ENCODE measurements at regions not wholly inside any gene's neighbourhood (a gene's known extent, or its start where the extent isn't known, plus 50 kb on each side); places are given as distances from the start of the nearest gene placed in this dataset.

- H2BK120ac ChIP-seq (replicated peaks; ENCODE audit: low read depth, low read length) = no peak overlapping the region
- no peak overlapping the region for H4K91ac ChIP-seq (replicated peaks; ENCODE audit: insufficient read length, low read length)
- no peak overlapping the region for H3K4ac ChIP-seq (replicated peaks; ENCODE audit: insufficient read length, low read depth, low read length)
- no peak overlapping the region for H2BK15ac ChIP-seq (ENCODE audit: low read length)
- no peaks in the 10 kb centered on the region for H3K23me2 ChIP-seq (ENCODE audit: low read depth, low read length)
- no peak overlapping the region for H2AK5ac ChIP-seq (ENCODE audit: low read depth, low read length)
- no peaks in the 10 kb centered on the region for H3K79me1 ChIP-seq (ENCODE audit: low read depth, low read length)
- no peaks in the 10 kb centered on the region for H3K9me3 ChIP-seq (ENCODE audit: insufficient read depth in 2 of 2, low read depth in 1 of 2, low read length in 1 of 2)
- no peak overlapping the region for H3K18ac ChIP-seq (ENCODE audit: extremely low read depth, low read length)
- no peak overlapping the region; the same call in 1 of the 2 replicates for H2BK20ac ChIP-seq (ENCODE audit: low read length)
- no peak overlapping the region for H3K4me3 ChIP-seq (ENCODE audit: extremely low read depth in 1 of 4, insufficient read depth in 2 of 4, low read depth in 3 of 4, low read length in 4 of 4)
- H3K27ac ChIP-seq (ENCODE audit: low read depth, low read length) = no peak overlapping the region
- DNase-seq (ENCODE audit: low read depth in 1 of 2, low spot score in 2 of 2) = no peak
- ChIA-PET CTCF (ENCODE audit: partially characterized antibody) (interaction anchor here (0.7 to 1.1 kb wide), 4 partner anchors 12 to 202 kb away, joined by 3 to 7 read pairs (median 4); no protein-coding TSS in a partner anchor), POLR2A (ENCODE audit: partially characterized antibody) (no interaction called here)
- H3K56ac ChIP-seq (replicated peaks; ENCODE audit: insufficient read length, low read depth, low read length) = no peak overlapping the region
- FAIRE-seq = no peak
- no peaks in the 10 kb centered on the region for H3K36me3 ChIP-seq (ENCODE audit: control insufficient read depth in 2 of 4, insufficient read depth in 4 of 4, low read length in 3 of 4)
- no peaks in the 10 kb centered on the region for H3K27me3 ChIP-seq (replicated peaks in 1 of 4; ENCODE audit: control insufficient read depth in 3 of 4, extremely low read depth in 1 of 4, insufficient read depth in 3 of 4, low read length in 3 of 4)
- H3K4me2 ChIP-seq (ENCODE audit: insufficient read depth in 1 of 2, low read depth in 2 of 2, low read length in 2 of 2) = no peak overlapping the region
- H2AFZ ChIP-seq (ENCODE audit: low read length) = peak overlapping the region; percentile 82
- H3K9ac ChIP-seq (replicated peaks in 1 of 4; ENCODE audit: extremely low read depth in 1 of 4, low read depth in 3 of 4, low read length in 3 of 4) = no peak overlapping the region
- H4K5ac ChIP-seq (ENCODE audit: insufficient read length, low read depth, low read length) = no peak overlapping the region
- no peaks in the 10 kb centered on the region for H3K79me2 ChIP-seq (ENCODE audit: control insufficient read depth in 1 of 2, insufficient read depth in 2 of 2, low read length in 2 of 2)
- H2BK12ac ChIP-seq (ENCODE audit: low read depth, low read length) = no peak overlapping the region
- TF ChIP-seq CHD2 (IDR thresholded peaks at IDR 0.05; ENCODE audit: low read length) (no peak), YY1 (IDR thresholded peaks at IDR 0.05; ENCODE audit: low read depth, low read length) (no peak), EP300 (IDR thresholded peaks at IDR 0.05; ENCODE audit: borderline replicate concordance in 1 of 2, low read depth in 2 of 2, low read length in 2 of 2) (no peak), TAF1 (IDR thresholded peaks at IDR 0.05; ENCODE audit: low read depth, low read length) (no peak), SP4 (IDR thresholded peaks at IDR 0.05; ENCODE audit: low read length) (no peak), ASH2L (IDR thresholded peaks at IDR 0.05; ENCODE audit: low read length) (no peak), HDAC6 (IDR thresholded peaks at IDR 0.05; ENCODE audit: low read depth, low read length) (no peak), KDM4A (IDR thresholded peaks at IDR 0.05; ENCODE audit: low read depth, low read length, severe bottlenecking) (no peak), RAD21 (IDR thresholded peaks at IDR 0.05 in 1 of 2, conservative IDR thresholded peaks at IDR 0.05 in 1 of 2; ENCODE audit: low read depth in 2 of 2, low read length in 2 of 2) (no peak)
- no peaks in the 10 kb centered on the region for H4K20me1 ChIP-seq (replicated peaks in 1 of 2; ENCODE audit: control insufficient read depth in 1 of 2, insufficient read depth in 2 of 2, low read length in 2 of 2)
- H2BK5ac ChIP-seq (ENCODE audit: low read depth, low read length) = peak overlapping the region; percentile 54; the same call in 1 of the 2 replicates
- no peak overlapping the region for H3K23ac ChIP-seq (ENCODE audit: insufficient read length)
- H3K4me1 ChIP-seq (replicated peaks in 1 of 4; ENCODE audit: control insufficient read depth in 3 of 4, insufficient read depth in 4 of 4, low read length in 3 of 4) = no peaks in the 10 kb centered on the region
- H3K14ac ChIP-seq (ENCODE audit: insufficient read length) = no peak overlapping the region
- H4K8ac ChIP-seq (ENCODE audit: extremely low read depth, insufficient read depth, low read length) = no peak overlapping the region
- WGBS, 2 experiments (ENCODE audit: extremely low coverage in 1 of 2, insufficient coverage in 1 of 2, insufficient read length in 1 of 2, insufficient replicate concordance in 2 of 2, low coverage in 1 of 2, low lambda C conversion rate in 2 of 2, missing lambda C conversion rate in 1 of 2) = 88% methylated on average over 1 of the region's 1 CpG; no CpG with 5 or more reads in 1 of the 2 experiments
Observed at GRCh38 chr12:85680881-85681280, 155.3 kb downstream of the RASSF9 start.
